HCT116 (cell line): ENCODE measurements at regions not wholly inside any gene's neighbourhood (a gene's known extent, or its start where the extent isn't known, plus 50 kb on each side); places are given as distances from the start of the nearest gene placed in this dataset.

Source experiments
- ATAC-seq: fragments of 200-7000 bp; cut with Tn5 transposase; 2 replicates; pipeline ENCODE4 v1.9.1; 2020; ENCODE audit warnings: mild to moderate bottlenecking, moderate library complexity
- BruUV-seq: library from RNA; stranded (reverse); fragments of 400-500 nt; replicated peaks from 2 replicates; lab custom pipeline; 2021; lab: Mats Ljungman, UMichigan
- CTCF ChIA-PET: fragments of 300-600 bp; sonication (Branson Sonifier 250); formaldehyde crosslinking; loops from one replicate; lab custom pipeline; 2021; ENCODE audit warnings: antibody characterized with exemption; lab: Charles Lee
- POLR2A ChIA-PET: fragments of 300-600, 350-600 bp; sonication (Branson Sonifier 250); formaldehyde crosslinking; loops from one replicate; lab custom pipeline; 2021; ENCODE audit warnings: antibody characterized with exemption; lab: Charles Lee
- RAD21 ChIA-PET, 2 experiments: fragments of 300-600 bp; sonication (Branson Sonifier 250); formaldehyde crosslinking; loops; one replicate each; lab custom pipeline; 2023; ENCODE audit warnings: low total read pairs in 2 of 2; ENCODE audit not compliant: uncharacterized antibody in 2 of 2, unreplicated experiment in 2 of 2, low non-redundant PET in 1 of 2; lab: Charles Lee
- DNase-seq: peaks from one replicate; pipeline ENCODE4 v3.0.0-alpha.2; 2010; ENCODE audit warnings: low read depth, low spot score
- H2AFZ ChIP-seq: fragments of 200-600 bp; shearing (Covaris generic), sonication (generic); 2 replicates; pipeline ENCODE4 v1.6.1; 2017; ENCODE audit warnings: low read depth, mixed run types, mixed read lengths, antibody characterized with exemption, low read length; ENCODE audit not compliant: poor library complexity, severe bottlenecking
- H3K27ac ChIP-seq: 2 replicates; pipeline ENCODE4 v1.5.1; 2012; ENCODE audit warnings: low read depth, low read length
- H3K27me3 ChIP-seq: fragments of 200-600 bp; sonication (generic); 2 replicates; pipeline ENCODE4 v1.6.1; 2016; ENCODE audit warnings: mixed run types, low read length, mixed read lengths; ENCODE audit not compliant: insufficient read depth
- H3K36me3 ChIP-seq, 2 experiments: fragments of 200-500 bp in 1 of 2; fragments of 200-600 bp in 1 of 2; sonication (Bioruptor generic) in 1 of 2; sonication (generic) in 1 of 2; 2 replicates each; pipeline versions ENCODE4 v1.5.1 to v1.6.1; 2014 to 2016; ENCODE audit warnings: low read length in 2 of 2, inconsistent platforms in 1 of 2, mixed read lengths in 1 of 2, mixed run types in 1 of 2; ENCODE audit not compliant: insufficient read depth in 2 of 2, control insufficient read depth in 1 of 2
- H3K4me1 ChIP-seq, 2 experiments: fragments of 200-600 bp in 1 of 2; sonication (generic) in 1 of 2; 2 replicates each; pipeline versions ENCODE4 v1.5.1 to v1.6.1; 2012 to 2017; ENCODE audit warnings: low read length in 2 of 2, inconsistent platforms in 1 of 2, mild to moderate bottlenecking in 1 of 2, mixed read lengths in 1 of 2, mixed run types in 1 of 2, moderate library complexity in 1 of 2; ENCODE audit not compliant: insufficient read depth in 2 of 2, control insufficient read depth in 1 of 2
- H3K4me2 ChIP-seq: fragments of 200-600 bp; sonication (generic); 2 replicates; pipeline ENCODE4 v1.6.1; 2017; ENCODE audit warnings: mixed run types, low read length, mixed read lengths
- H3K4me3 ChIP-seq, 2 experiments: fragments of 200-600 bp in 1 of 2; sonication (generic) in 1 of 2; replicated peaks in 1 of 2; 2 replicates each; pipeline ENCODE4 v1.5.1; 2011 to 2016; ENCODE audit warnings: low read length in 2 of 2, control low read depth in 1 of 2, low read depth in 1 of 2, mild to moderate bottlenecking in 1 of 2, mixed read lengths in 1 of 2, mixed run types in 1 of 2
- H3K79me2 ChIP-seq: fragments of 200-600 bp; sonication (generic); 2 replicates; pipeline ENCODE4 v1.6.1; 2017; ENCODE audit warnings: mild to moderate bottlenecking, mixed run types, low read length, moderate library complexity, mixed read lengths; ENCODE audit not compliant: insufficient read depth
- H3K9ac ChIP-seq: fragments of 200-600 bp; sonication (generic); 2 replicates; pipeline ENCODE4 v1.6.1; 2016; ENCODE audit warnings: low read length, mixed read lengths
- H3K9me2 ChIP-seq: fragments of 200-600 bp; sonication (generic), shearing (Covaris generic); 2 replicates; pipeline ENCODE4 v1.6.1; 2017; ENCODE audit warnings: mixed run types, mild to moderate bottlenecking, moderate library complexity; ENCODE audit not compliant: insufficient read depth
- H3K9me3 ChIP-seq, 2 experiments: fragments of 200-500 bp in 1 of 2; fragments of 200-600 bp in 1 of 2; sonication (Bioruptor generic) in 1 of 2; sonication (generic) in 1 of 2; 2 replicates each; pipeline ENCODE4 v1.6.1; 2014 to 2017; ENCODE audit warnings: low read length in 2 of 2, mixed read lengths in 2 of 2, inconsistent platforms in 1 of 2, low read depth in 1 of 2, mild to moderate bottlenecking in 1 of 2, mixed run types in 1 of 2, moderate library complexity in 1 of 2; ENCODE audit not compliant: control insufficient read depth in 1 of 2, insufficient read depth in 1 of 2
- H4K20me1 ChIP-seq: fragments of 200-600 bp; sonication (generic), shearing (Covaris generic); 2 replicates; pipeline ENCODE4 v1.6.1; 2017; ENCODE audit warnings: mixed run types, mild to moderate bottlenecking, moderate library complexity; ENCODE audit not compliant: insufficient read depth
- CBX3 ChIP-seq: IDR thresholded peaks from 2 replicates; pipeline ENCODE4 v1.6.1; 2012; ENCODE audit warnings: low read depth
- SP1 ChIP-seq: IDR thresholded peaks from 2 replicates; pipeline ENCODE4 v1.6.1; 2012; ENCODE audit warnings: low read depth
- SRF ChIP-seq: IDR thresholded peaks from 2 replicates; pipeline ENCODE4 v1.6.1; 2012; ENCODE audit warnings: low read depth
- ZFX ChIP-seq: fragments of 450-650 bp; IDR thresholded peaks from 2 replicates; pipeline ENCODE4 v1.6.1; 2017
- intact Hi-C: fragments of 100-400 bp; cut with micrococcal nuclease; formaldehyde crosslinking; loops from 2 replicates; pipeline ENCODE4 v1.10.0; 2022
- TF ChIP-seq, protein P1 (sequence below): IDR thresholded peaks from 2 replicates; pipeline ENCODE4 v1.6.1; 2012; ENCODE audit warnings: low read depth

DNA sequence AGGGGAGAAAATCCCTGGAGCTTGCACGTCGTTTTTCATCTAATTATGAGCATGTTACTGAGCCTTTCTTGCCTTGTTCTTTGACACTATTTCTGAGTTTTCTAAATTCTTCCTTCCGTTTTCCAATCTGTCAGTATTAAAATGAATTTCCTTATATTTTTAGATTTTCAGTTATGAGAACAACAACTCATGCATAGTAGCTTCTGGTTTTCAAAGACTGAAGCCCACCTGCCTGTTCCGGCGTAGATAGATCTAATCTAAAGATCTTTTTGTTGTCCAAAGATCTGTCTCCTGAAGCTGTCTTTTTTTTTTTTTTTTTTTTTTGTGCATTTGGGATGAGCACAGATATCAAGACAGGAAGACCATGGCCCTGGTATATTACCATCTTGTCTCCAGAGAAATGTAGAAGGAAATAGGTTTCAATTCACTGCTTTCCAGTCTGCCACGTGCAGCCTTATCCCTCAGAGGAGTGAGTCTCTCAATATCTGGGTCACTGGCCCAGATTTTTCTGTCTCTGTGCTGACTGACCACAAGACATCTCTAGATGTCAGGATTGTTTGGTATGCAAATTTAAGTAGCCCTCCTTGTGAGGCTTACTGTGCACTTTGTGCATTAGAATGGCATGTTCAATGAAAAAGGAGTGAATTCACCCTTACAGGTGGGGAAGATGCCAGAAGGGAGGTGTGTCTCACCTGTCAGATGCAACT, 222.3 kb upstream of the TMC3 start:
- H2AFZ ChIP-seq, result no peak overlapping the region
- ChIA-PET POLR2A (no interaction called here), RAD21 (no interaction called here), CTCF (no interaction called here)
- no peak overlapping the region for H3K4me2 ChIP-seq
- peaks cover 0 to 10% of the 10 kb centered on the region in 2 experiments; a peak in 2 of 4 replicates for H3K9me3 ChIP-seq
- H3K79me2 ChIP-seq, result no peaks in the 10 kb centered on the region
- H3K4me3 ChIP-seq, result no peak overlapping the region
- no peaks in the 10 kb centered on the region for H3K4me1 ChIP-seq
- no peak overlapping the region for H3K27ac ChIP-seq
- 0 out of 2 replicates have a peak, but pooled peaks cover 4% of the 10 kb centered on the region for H3K27me3 ChIP-seq
- TF ChIP-seq, protein P1, sequence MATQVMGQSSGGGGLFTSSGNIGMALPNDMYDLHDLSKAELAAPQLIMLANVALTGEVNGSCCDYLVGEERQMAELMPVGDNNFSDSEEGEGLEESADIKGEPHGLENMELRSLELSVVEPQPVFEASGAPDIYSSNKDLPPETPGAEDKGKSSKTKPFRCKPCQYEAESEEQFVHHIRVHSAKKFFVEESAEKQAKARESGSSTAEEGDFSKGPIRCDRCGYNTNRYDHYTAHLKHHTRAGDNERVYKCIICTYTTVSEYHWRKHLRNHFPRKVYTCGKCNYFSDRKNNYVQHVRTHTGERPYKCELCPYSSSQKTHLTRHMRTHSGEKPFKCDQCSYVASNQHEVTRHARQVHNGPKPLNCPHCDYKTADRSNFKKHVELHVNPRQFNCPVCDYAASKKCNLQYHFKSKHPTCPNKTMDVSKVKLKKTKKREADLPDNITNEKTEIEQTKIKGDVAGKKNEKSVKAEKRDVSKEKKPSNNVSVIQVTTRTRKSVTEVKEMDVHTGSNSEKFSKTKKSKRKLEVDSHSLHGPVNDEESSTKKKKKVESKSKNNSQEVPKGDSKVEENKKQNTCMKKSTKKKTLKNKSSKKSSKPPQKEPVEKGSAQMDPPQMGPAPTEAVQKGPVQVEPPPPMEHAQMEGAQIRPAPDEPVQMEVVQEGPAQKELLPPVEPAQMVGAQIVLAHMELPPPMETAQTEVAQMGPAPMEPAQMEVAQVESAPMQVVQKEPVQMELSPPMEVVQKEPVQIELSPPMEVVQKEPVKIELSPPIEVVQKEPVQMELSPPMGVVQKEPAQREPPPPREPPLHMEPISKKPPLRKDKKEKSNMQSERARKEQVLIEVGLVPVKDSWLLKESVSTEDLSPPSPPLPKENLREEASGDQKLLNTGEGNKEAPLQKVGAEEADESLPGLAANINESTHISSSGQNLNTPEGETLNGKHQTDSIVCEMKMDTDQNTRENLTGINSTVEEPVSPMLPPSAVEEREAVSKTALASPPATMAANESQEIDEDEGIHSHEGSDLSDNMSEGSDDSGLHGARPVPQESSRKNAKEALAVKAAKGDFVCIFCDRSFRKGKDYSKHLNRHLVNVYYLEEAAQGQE, result no peak
- no peak for TF ChIP-seq SRF
- TF ChIP-seq CBX3, result no peak
- no peak for TF ChIP-seq SP1
- intact Hi-C loops, result no loop called here
- no peaks in the 10 kb centered on the region for H4K20me1 ChIP-seq
- no peak overlapping the region for H3K9ac ChIP-seq
- DNase-seq (no peak), ATAC-seq (no peak)
- H3K36me3 ChIP-seq, result no peaks in the 10 kb centered on the region
- BruUV-seq, result no TSS peak
- no peaks in the 10 kb centered on the region for H3K9me2 ChIP-seq

GRCh38 chr15:81595752-81596151, 221.7 kb upstream of the TMC3 start:
- H3K9me2 ChIP-seq, result no peaks in the 10 kb centered on the region
- H3K4me1 ChIP-seq, result no peaks in the 10 kb centered on the region
- ATAC-seq (no peak), DNase-seq (no peak)
- CTCF ChIA-PET, result no interaction called here
- no peak overlapping the region for H3K4me2 ChIP-seq
- no peak for TF ChIP-seq ZFX
- intact Hi-C loops, result no loop called here
- RAD21 ChIA-PET, result no interaction called here
- 0 out of 2 replicates have a peak, but pooled peaks cover 4% of the 10 kb centered on the region for H3K27me3 ChIP-seq
- H3K27ac ChIP-seq, result no peak overlapping the region
- H3K79me2 ChIP-seq, result no peaks in the 10 kb centered on the region
- no peak overlapping the region for H3K9ac ChIP-seq
- H2AFZ ChIP-seq, result no peak overlapping the region
- BruUV-seq, result no TSS peak
- H3K9me3 ChIP-seq, result peaks cover 0 to 4% of the 10 kb centered on the region in 2 experiments; a peak in 2 of 4 replicates
- POLR2A ChIA-PET, result no interaction called here
- H3K4me3 ChIP-seq, result no peak overlapping the region
- H3K36me3 ChIP-seq, result no peaks in the 10 kb centered on the region
- H4K20me1 ChIP-seq, result no peaks in the 10 kb centered on the region
